SK-N-SH (cell line): ENCODE measurements at regions not wholly inside any gene's neighbourhood (a gene's known extent, or its start where the extent isn't known, plus 50 kb on each side); places are given as distances from the start of the nearest gene placed in this dataset.

ENCODE experiments used
- CTCF ChIA-PET: fragments of 300-600, 350-600 bp; formaldehyde crosslinking; extraction: SDS; loops from one replicate; lab custom pipeline; 2021; lab: Yijun Ruan, JAX
- POLR2A ChIA-PET: fragments of 350-600 bp; sonication (Branson Sonifier 250); formaldehyde crosslinking; extraction: SDS; loops from one replicate; lab custom pipeline; 2020; ENCODE audit warnings: antibody characterized with exemption, inconsistent platforms; lab: Yijun Ruan, JAX
- DNase-seq: peaks from one replicate; pipeline ENCODE4 v3.0.0; 2012
- H2AFZ ChIP-seq: fragments of 200-600 bp; sonication (generic); 2 replicates; pipeline ENCODE4 v1.8.1; 2016; ENCODE audit warnings: antibody characterized with exemption, mild to moderate bottlenecking, low read depth
- H3F3A ChIP-seq: fragments of 200-600 bp; sonication (generic); replicated peaks from 2 replicates; pipeline ENCODE3; 2016; ENCODE audit warnings: antibody characterized with exemption, mild to moderate bottlenecking; ENCODE audit not compliant: insufficient read depth
- H3K27ac ChIP-seq, 2 experiments: fragments of 200-500 bp in 1 of 2; fragments of 200-600 bp in 1 of 2; sonication (Bioruptor generic) in 1 of 2; sonication (generic), shearing (Covaris generic) in 1 of 2; 2 replicates each; pipeline versions ENCODE4 v1.5.1 to v1.6.1; 2014 to 2016; ENCODE audit warnings: low read depth in 2 of 2, inconsistent platforms in 1 of 2, low read length in 1 of 2, mild to moderate bottlenecking in 1 of 2, mixed read lengths in 1 of 2
- H3K27me3 ChIP-seq: fragments of 200-600 bp; sonication (generic), shearing (Covaris generic); 2 replicates; pipeline ENCODE4 v1.6.1; 2016; ENCODE audit warnings: mixed run types; ENCODE audit not compliant: insufficient read depth
- H3K36me3 ChIP-seq, 2 experiments: fragments of 200-500 bp in 1 of 2; fragments of 200-600 bp in 1 of 2; sonication (Bioruptor generic) in 1 of 2; sonication (generic) in 1 of 2; replicated peaks in 1 of 2; 2 replicates each; pipeline versions ENCODE3 to v1.5.1; 2014 to 2016; ENCODE audit warnings: low read length in 1 of 2, mild to moderate bottlenecking in 1 of 2; ENCODE audit not compliant: insufficient read depth in 2 of 2, control insufficient read depth in 1 of 2
- H3K4me1 ChIP-seq, 2 experiments: fragments of 200-500 bp in 1 of 2; fragments of 200-600 bp in 1 of 2; sonication (Bioruptor generic) in 1 of 2; sonication (generic), shearing (Covaris generic) in 1 of 2; 2 replicates each; pipeline versions ENCODE4 v1.5.1 to v1.6.1; 2014 to 2016; ENCODE audit warnings: low read depth in 1 of 2, low read length in 1 of 2, mixed run types in 1 of 2; ENCODE audit not compliant: insufficient read depth in 2 of 2, control insufficient read depth in 1 of 2
- H3K4me2 ChIP-seq: fragments of 200-600 bp; sonication (generic), shearing (Covaris generic); 2 replicates; pipeline ENCODE4 v1.6.1; 2017; ENCODE audit warnings: mixed run types
- H3K4me3 ChIP-seq, 2 experiments: fragments of 200-500 bp in 1 of 2; fragments of 200-600 bp in 1 of 2; sonication (Bioruptor generic) in 1 of 2; sonication (generic), shearing (Covaris generic) in 1 of 2; 2 replicates each; pipeline versions ENCODE4 v1.5.1 to v1.8.1; 2014 to 2016; ENCODE audit warnings: low read depth in 2 of 2, inconsistent platforms in 1 of 2, low read length in 1 of 2, mild to moderate bottlenecking in 1 of 2, mixed read lengths in 1 of 2, moderate library complexity in 1 of 2
- H3K79me2 ChIP-seq: fragments of 200-600 bp; sonication (generic); 2 replicates; pipeline ENCODE4 v1.8.1; 2017; ENCODE audit warnings: mild to moderate bottlenecking; ENCODE audit not compliant: insufficient read depth
- H3K9ac ChIP-seq: fragments of 200-600 bp; sonication (generic); 2 replicates; pipeline ENCODE4 v1.6.1; 2017; ENCODE audit warnings: mixed run types
- H3K9me2 ChIP-seq: fragments of 200-600 bp; sonication (generic); 2 replicates; pipeline ENCODE4 v1.6.1; 2017; ENCODE audit warnings: mixed run types
- H3K9me3 ChIP-seq: fragments of 200-600 bp; sonication (generic); 2 replicates; pipeline ENCODE4 v1.6.1; 2017; ENCODE audit warnings: mixed run types, mild to moderate bottlenecking, moderate library complexity
- H4K20me1 ChIP-seq: fragments of 200-600 bp; sonication (generic); 2 replicates; pipeline ENCODE4 v1.6.1; 2017; ENCODE audit warnings: mild to moderate bottlenecking, mixed run types; ENCODE audit not compliant: insufficient read depth
- CHD2 ChIP-seq: fragments of 150-350 bp; IDR thresholded peaks from 2 replicates; pipeline ENCODE4 v1.6.1; 2018; ENCODE audit warnings: low read length; ENCODE audit not compliant: partially characterized antibody
- ELF1 ChIP-seq: IDR thresholded peaks from 2 replicates; pipeline ENCODE4 v1.4.0; 2012
- EP300 ChIP-seq, 2 experiments: IDR thresholded peaks; 2 replicates each; pipeline versions ENCODE4 v1.4.0 to v1.6.1; 2012; ENCODE audit warnings: borderline replicate concordance in 1 of 2, low read depth in 1 of 2, low read length in 1 of 2
- EZH2phosphoT487 ChIP-seq: fragments of 200-600 bp; sonication (generic); IDR thresholded peaks from 2 replicates; pipeline ENCODE4 v1.6.1; 2017; ENCODE audit warnings: low read depth, mixed run types, mild to moderate bottlenecking, antibody characterized with exemption, moderate library complexity, borderline replicate concordance
- FOXM1 ChIP-seq: IDR thresholded peaks from 2 replicates; pipeline ENCODE4 v1.4.0; 2012; ENCODE audit warnings: low read depth, mild to moderate bottlenecking
- JUND ChIP-seq: IDR thresholded peaks from 2 replicates; pipeline ENCODE4 v1.4.0; 2012
- NRF1 ChIP-seq: IDR thresholded peaks from 2 replicates; pipeline ENCODE4 v1.6.1; 2012; ENCODE audit warnings: low read depth, mild to moderate bottlenecking, low read length
- POLR2AphosphoS5 ChIP-seq: IDR thresholded peaks from 2 replicates; pipeline ENCODE4 v1.6.1; 2012; ENCODE audit warnings: low read depth, low read length
- RAD21 ChIP-seq: IDR thresholded peaks from 2 replicates; pipeline ENCODE4 v1.6.1; 2012; ENCODE audit warnings: mild to moderate bottlenecking, low read length
- RFX5 ChIP-seq: IDR thresholded peaks from 2 replicates; pipeline ENCODE4 v1.6.1; 2012; ENCODE audit warnings: mild to moderate bottlenecking, improper control_type of control experiment, low read length
- SIN3A ChIP-seq: IDR thresholded peaks from 2 replicates; pipeline ENCODE4 v1.6.1; 2012; ENCODE audit warnings: low read depth, mild to moderate bottlenecking, low read length, moderate library complexity, borderline replicate concordance
- SMC3 ChIP-seq: IDR thresholded peaks from 2 replicates; pipeline ENCODE4 v1.6.1; 2012; ENCODE audit warnings: low read depth, low read length, improper control_type of control experiment
- TAF1 ChIP-seq: IDR thresholded peaks from 2 replicates; pipeline ENCODE4 v1.6.1; 2012; ENCODE audit warnings: low read depth, mild to moderate bottlenecking, low read length, moderate library complexity, borderline replicate concordance
- WGBS: methylation state at CpG from one replicate; pipeline ENCODE4 v1.1.6; 2017; ENCODE audit warnings: low lambda C conversion rate; 5-methylcytosine and 5-hydroxymethylcytosine counted together
- TF ChIP-seq, protein P1 (sequence below): IDR thresholded peaks from 2 replicates; pipeline ENCODE4 v1.6.1; 2012; ENCODE audit warnings: mild to moderate bottlenecking, low read depth, low read length, moderate library complexity
- TF ChIP-seq, protein P2 (sequence below): IDR thresholded peaks from 2 replicates; pipeline ENCODE4 v1.4.0; 2012; ENCODE audit warnings: low read depth, borderline replicate concordance
- TF ChIP-seq, protein P3 (sequence below): fragments of 200-600 bp; sonication (generic); IDR thresholded peaks from 2 replicates; pipeline ENCODE4 v1.6.1; 2017; ENCODE audit warnings: antibody characterized with exemption, mild to moderate bottlenecking, moderate library complexity
- TF ChIP-seq, protein P4 (sequence below): IDR thresholded peaks from 2 replicates; pipeline ENCODE4; 2012

DNA sequence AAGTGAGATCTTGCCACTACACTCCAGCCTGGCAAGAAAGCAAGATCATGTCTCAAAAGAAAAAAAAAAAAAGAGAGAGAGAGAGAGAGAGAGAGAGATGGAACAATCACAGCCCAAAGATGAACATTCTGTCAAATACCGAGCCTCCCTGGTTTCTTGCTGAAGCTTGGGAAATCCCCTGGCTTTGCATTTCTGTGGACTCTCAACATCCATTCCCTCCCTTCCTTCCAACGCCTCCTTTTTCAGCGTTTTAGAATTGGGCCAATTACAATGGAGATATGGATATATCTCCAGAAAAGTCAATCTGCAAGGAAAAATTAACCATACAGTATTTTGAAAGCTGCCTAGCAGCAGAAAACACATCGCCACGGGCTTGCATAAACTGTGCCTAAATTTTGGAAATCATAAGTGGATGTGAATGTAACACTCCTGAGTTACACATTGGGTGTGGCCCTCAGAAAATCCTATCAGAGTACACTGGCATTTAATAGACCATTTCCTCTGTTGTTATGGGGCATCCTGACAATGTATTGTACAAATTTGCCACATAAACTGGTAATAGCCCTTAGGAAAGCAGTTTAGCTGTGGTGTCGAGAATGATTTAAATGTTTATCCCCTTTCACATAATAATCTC, 67.2 kb upstream of the PHLPP1 start:
- Histone ChIP-seq H3K79me2 (no peaks in the 10 kb centered on the region), H3K9ac (no peak overlapping the region), H3K9me3 (no peaks in the 10 kb centered on the region), H3K4me1 (no peaks in the 10 kb centered on the region), H3K27me3 (no peaks in the 10 kb centered on the region; the same call in 1 of the 2 replicates), H2AFZ (no peak overlapping the region)
- WGBS = 59% methylated on average over 6 of the region's 6 CpGs
- POLR2A ChIA-PET = no interaction called here
- TF ChIP-seq TAF1 (no peak), ELF1 (no peak), JUND (no peak), EP300 (IDR thresholded peaks at IDR 0.05; ENCODE audit: borderline replicate concordance in 1 of 2, low read depth in 1 of 2, low read length in 1 of 2) (no peak), SMC3 (no peak)
- TF ChIP-seq, all 33 proteins: peak for 0
- DNase-seq = no peak
- Histone ChIP-seq H4K20me1 (no peaks in the 10 kb centered on the region), H3K27ac (no peak overlapping the region), H3K4me2 (no peak overlapping the region), H3K9me2 (no peaks in the 10 kb centered on the region), H3K4me3 (no peak overlapping the region; a peak in 1 of 4 replicates), H3K36me3 (no peaks in the 10 kb centered on the region), H3F3A (no peaks in the 10 kb centered on the region)
- CTCF ChIA-PET = interaction anchor here (0.6 to 1.4 kb wide), 2 partner anchors 64 to 228 kb away, joined by 3 read pairs; no protein-coding TSS in a partner anchor

DNA sequence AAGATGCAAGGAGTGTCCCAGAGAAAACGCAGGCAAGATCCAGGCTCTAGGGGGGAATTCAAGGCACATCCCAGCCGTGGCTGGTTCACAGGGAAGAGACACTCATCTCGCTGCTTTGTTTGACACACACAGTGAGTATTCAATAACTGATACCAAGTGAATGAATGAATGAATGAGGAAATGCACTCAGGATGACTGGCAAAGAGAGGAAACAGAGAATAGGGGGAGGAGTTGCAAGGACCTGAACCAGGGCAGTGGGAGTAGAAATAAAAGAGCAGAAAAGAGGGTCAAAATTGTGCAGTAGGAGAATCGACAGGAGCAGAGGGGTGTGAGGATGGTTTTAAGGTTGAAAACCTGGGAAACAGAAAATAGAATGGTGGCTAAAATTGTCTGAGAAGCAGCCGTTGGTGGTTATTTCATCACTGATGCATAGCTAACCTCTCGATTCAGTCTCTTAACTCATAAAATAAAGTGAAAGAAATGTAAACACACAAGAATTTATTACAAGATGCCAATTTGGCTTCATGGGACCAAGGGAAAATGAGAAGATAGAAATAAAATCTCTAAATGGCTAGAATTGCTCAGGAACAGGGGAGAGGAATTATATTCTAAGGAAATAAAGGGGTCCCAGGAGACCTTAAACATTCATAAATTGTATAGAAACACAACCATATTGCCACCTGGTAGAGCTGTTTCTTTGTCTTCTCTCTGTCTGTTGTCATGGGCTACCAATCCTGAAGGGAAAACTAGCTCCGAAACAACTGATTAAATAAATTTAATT, 63.9 kb upstream of the PHLPP1 start:
- POLR2A ChIA-PET = no interaction called here
- TF ChIP-seq NRF1 (no peak), FOXM1 (no peak), EP300 (IDR thresholded peaks at IDR 0.05; ENCODE audit: borderline replicate concordance in 1 of 2, low read depth in 1 of 2, low read length in 1 of 2) (no peak), CHD2 (no peak), ELF1 (no peak), RAD21 (no peak), EZH2phosphoT487 (no peak), SIN3A (no peak), TAF1 (no peak), RFX5 (no peak), POLR2AphosphoS5 (no peak)
- TF ChIP-seq, protein P1, sequence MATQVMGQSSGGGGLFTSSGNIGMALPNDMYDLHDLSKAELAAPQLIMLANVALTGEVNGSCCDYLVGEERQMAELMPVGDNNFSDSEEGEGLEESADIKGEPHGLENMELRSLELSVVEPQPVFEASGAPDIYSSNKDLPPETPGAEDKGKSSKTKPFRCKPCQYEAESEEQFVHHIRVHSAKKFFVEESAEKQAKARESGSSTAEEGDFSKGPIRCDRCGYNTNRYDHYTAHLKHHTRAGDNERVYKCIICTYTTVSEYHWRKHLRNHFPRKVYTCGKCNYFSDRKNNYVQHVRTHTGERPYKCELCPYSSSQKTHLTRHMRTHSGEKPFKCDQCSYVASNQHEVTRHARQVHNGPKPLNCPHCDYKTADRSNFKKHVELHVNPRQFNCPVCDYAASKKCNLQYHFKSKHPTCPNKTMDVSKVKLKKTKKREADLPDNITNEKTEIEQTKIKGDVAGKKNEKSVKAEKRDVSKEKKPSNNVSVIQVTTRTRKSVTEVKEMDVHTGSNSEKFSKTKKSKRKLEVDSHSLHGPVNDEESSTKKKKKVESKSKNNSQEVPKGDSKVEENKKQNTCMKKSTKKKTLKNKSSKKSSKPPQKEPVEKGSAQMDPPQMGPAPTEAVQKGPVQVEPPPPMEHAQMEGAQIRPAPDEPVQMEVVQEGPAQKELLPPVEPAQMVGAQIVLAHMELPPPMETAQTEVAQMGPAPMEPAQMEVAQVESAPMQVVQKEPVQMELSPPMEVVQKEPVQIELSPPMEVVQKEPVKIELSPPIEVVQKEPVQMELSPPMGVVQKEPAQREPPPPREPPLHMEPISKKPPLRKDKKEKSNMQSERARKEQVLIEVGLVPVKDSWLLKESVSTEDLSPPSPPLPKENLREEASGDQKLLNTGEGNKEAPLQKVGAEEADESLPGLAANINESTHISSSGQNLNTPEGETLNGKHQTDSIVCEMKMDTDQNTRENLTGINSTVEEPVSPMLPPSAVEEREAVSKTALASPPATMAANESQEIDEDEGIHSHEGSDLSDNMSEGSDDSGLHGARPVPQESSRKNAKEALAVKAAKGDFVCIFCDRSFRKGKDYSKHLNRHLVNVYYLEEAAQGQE = no peak
- TF ChIP-seq, protein P2, sequence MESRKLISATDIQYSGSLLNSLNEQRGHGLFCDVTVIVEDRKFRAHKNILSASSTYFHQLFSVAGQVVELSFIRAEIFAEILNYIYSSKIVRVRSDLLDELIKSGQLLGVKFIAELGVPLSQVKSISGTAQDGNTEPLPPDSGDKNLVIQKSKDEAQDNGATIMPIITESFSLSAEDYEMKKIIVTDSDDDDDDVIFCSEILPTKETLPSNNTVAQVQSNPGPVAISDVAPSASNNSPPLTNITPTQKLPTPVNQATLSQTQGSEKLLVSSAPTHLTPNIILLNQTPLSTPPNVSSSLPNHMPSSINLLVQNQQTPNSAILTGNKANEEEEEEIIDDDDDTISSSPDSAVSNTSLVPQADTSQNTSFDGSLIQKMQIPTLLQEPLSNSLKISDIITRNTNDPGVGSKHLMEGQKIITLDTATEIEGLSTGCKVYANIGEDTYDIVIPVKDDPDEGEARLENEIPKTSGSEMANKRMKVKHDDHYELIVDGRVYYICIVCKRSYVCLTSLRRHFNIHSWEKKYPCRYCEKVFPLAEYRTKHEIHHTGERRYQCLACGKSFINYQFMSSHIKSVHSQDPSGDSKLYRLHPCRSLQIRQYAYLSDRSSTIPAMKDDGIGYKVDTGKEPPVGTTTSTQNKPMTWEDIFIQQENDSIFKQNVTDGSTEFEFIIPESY = no peak
- TF ChIP-seq, protein P3, sequence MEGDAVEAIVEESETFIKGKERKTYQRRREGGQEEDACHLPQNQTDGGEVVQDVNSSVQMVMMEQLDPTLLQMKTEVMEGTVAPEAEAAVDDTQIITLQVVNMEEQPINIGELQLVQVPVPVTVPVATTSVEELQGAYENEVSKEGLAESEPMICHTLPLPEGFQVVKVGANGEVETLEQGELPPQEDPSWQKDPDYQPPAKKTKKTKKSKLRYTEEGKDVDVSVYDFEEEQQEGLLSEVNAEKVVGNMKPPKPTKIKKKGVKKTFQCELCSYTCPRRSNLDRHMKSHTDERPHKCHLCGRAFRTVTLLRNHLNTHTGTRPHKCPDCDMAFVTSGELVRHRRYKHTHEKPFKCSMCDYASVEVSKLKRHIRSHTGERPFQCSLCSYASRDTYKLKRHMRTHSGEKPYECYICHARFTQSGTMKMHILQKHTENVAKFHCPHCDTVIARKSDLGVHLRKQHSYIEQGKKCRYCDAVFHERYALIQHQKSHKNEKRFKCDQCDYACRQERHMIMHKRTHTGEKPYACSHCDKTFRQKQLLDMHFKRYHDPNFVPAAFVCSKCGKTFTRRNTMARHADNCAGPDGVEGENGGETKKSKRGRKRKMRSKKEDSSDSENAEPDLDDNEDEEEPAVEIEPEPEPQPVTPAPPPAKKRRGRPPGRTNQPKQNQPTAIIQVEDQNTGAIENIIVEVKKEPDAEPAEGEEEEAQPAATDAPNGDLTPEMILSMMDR = no peak
- TF ChIP-seq, protein P4, sequence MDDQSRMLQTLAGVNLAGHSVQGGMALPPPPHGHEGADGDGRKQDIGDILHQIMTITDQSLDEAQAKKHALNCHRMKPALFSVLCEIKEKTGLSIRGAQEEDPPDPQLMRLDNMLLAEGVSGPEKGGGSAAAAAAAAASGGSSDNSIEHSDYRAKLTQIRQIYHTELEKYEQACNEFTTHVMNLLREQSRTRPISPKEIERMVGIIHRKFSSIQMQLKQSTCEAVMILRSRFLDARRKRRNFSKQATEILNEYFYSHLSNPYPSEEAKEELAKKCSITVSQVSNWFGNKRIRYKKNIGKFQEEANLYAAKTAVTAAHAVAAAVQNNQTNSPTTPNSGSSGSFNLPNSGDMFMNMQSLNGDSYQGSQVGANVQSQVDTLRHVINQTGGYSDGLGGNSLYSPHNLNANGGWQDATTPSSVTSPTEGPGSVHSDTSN = no peak

More for the DNA sequence above, 63.9 kb upstream of the PHLPP1 start:
- H3K4me3 ChIP-seq = no peak overlapping the region
- no peaks in the 10 kb centered on the region for H3K9me2 ChIP-seq
- WGBS = 63% methylated on average over 7 of the region's 7 CpGs
- H3K4me2 ChIP-seq = no peak overlapping the region
- no peaks in the 10 kb centered on the region for H3K79me2 ChIP-seq
- no peaks in the 10 kb centered on the region for H3K9me3 ChIP-seq
- CTCF ChIA-PET = no interaction called here
- H3K9ac ChIP-seq = no peak overlapping the region
- no peak for DNase-seq
- no peaks in the 10 kb centered on the region for H3K4me1 ChIP-seq
- no peaks in the 10 kb centered on the region for H3K36me3 ChIP-seq
- no peaks in the 10 kb centered on the region; the same call in 1 of the 2 replicates for H3K27me3 ChIP-seq
- H3F3A ChIP-seq = no peaks in the 10 kb centered on the region
- H4K20me1 ChIP-seq = no peaks in the 10 kb centered on the region
- H2AFZ ChIP-seq = no peak overlapping the region
- no peak overlapping the region for H3K27ac ChIP-seq
